Fibroblast of skin of right quadriceps (primary cell): ENCODE measurements at regions not wholly inside any gene's neighbourhood (a gene's known extent, or its start where the extent isn't known, plus 50 kb on each side); places are given as distances from the start of the nearest gene placed in this dataset.
A peak's percentile ranks its signal among the peaks of the same experiment; 100 is the strongest.

Experiments
- DNase-seq: peaks from one replicate; pipeline ENCODE4 v3.0.0-alpha.2; 2013

GRCh38 chrX:16511796-16512776 lies 137.9 kb upstream of the S100G start:
- peak; percentile 49 for DNase-seq

GRCh38 chrX:16516232-16516876 lies 133.6 kb upstream of the S100G start:
- peak; percentile 86 for DNase-seq

DNA sequence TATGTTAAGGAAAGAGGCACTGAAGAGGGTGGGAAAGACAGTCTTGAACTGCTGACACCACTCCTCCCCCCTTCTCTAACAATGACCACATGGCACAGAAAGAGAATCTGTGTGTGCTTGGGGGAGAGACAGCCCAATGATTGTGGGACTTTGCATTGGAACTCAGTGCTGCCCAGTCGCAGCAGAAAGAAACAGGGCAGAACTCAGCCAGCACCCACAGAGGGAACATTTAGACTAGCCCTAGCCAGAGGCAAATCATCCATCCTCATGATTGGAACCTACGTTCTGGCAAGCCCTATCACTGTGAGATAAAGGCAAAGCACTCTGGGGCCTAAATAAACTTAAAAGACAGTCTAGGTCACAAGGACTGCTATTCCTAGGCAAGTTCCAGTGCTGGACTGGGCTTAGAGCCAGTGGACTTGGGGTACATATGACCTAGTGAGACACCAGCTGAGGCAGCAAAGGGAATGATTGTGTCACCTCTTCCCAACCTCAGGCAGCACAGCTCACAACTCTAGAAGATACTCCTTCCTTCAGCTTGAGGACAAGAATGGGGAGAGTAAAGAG lies 132.8 kb upstream of the S100G start:
- no peak for DNase-seq

DNA sequence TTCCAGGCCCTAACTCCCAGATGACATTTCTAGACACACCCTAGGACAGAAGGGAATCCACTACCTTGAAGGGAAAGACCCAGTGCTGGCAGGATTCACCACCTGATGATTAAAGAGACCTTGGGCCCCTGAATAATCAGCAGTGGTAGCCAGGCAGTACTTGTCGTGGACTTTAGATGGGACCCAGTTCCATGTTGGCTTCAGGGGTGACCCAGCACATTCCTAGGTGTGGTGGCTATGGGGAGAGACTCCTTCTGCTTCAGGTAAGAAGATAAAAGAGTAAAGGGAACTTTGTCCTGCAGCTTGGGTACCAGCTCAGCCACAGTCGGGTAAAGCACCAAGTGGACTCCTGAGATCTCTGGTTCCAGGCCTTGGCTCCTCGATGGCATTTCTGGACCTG lies 131.8 kb upstream of the S100G start:
- no peak for DNase-seq

- peak; percentile 1 for DNase-seq
Measured at GRCh38 chrX:16524316-16524715, 125.6 kb upstream of the S100G start.

DNA sequence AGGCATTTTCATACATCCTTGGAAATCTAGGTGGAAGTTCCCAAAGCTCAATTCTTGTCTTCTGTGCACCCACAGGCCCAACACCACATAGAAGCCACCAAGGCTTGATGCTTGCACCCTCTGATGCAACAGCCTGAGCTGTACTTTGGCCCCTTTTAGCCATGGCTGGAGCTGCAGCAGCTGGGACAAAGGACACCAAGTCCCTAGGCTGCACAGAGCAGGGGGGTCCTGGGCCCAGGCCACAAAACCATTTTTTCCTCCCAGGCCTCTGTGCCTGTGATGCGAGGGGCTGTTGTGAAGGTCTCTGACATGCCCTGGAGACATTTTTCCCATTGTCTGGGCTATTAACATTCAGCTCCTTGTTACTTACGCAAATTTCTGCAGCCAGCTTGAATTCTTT lies 124.0 kb upstream of the S100G start:
- DNase-seq = no peak

- DNase-seq = no peak
Measured at GRCh38 chrX:16528620-16529019, 121.3 kb upstream of the S100G start.
